GM12875 (cell line): ENCODE measurements at regions not wholly inside any gene's neighbourhood (a gene's known extent, or its start where the extent isn't known, plus 50 kb on each side); places are given as distances from the start of the nearest gene placed in this dataset.
"Not testable (repeated sequence)": the region's sequence is repeated elsewhere in the genome, so short reads cannot be mapped to it uniquely, and the experiment has no call there.

ENCODE experiments used
- H3K4me3 ChIP-seq: one replicate; pipeline ENCODE4 v1.5.1; 2011; ENCODE audit warnings: low read depth, low read length, control low read depth
- CTCF ChIP-seq: IDR thresholded peaks from 2 replicates; pipeline ENCODE4 v1.5.1; 2011; ENCODE audit warnings: low read depth, mild to moderate bottlenecking, control low read depth, inconsistent platforms, low read length, moderate library complexity, borderline replicate concordance; ENCODE audit not compliant: insufficient read depth

GRCh38 chr3:181484026-181484425 lies 227.7 kb upstream of the SOX2 start:
- no peak overlapping the region for H3K4me3 ChIP-seq
- TF ChIP-seq CTCF, result no peak

GRCh38 chr3:181475146-181475545 lies 236.6 kb upstream of the SOX2 start:
- not testable (repeated sequence) for H3K4me3 ChIP-seq

GRCh38 chr3:181470349-181470748 lies 241.4 kb upstream of the SOX2 start:
- H3K4me3 ChIP-seq, result no peak overlapping the region
- TF ChIP-seq CTCF, result no peak

- no peak overlapping the region for H3K4me3 ChIP-seq
- TF ChIP-seq CTCF, result no peak
Observed at GRCh38 chr3:181464033-181464694, 247.6 kb upstream of the SOX2 start.

- no peak for TF ChIP-seq CTCF
- H3K4me3 ChIP-seq, result no peak overlapping the region
Observed at GRCh38 chr3:181461381-181461780, 250.3 kb upstream of the SOX2 start.

GRCh38 chr3:181459516-181459915 lies 252.2 kb upstream of the SOX2 start:
- no peak for TF ChIP-seq CTCF

GRCh38 chr3:181458857-181459256 lies 252.9 kb upstream of the SOX2 start:
- no peak for TF ChIP-seq CTCF
- no peak overlapping the region for H3K4me3 ChIP-seq

More at GRCh38 chr3:181459516-181459915, 252.2 kb upstream of the SOX2 start:
- no peak overlapping the region for H3K4me3 ChIP-seq
